HG03064 (cell line): ENCODE measurements at regions not wholly inside any gene's neighbourhood (a gene's known extent, or its start where the extent isn't known, plus 50 kb on each side); places are given as distances from the start of the nearest gene placed in this dataset.

ENCODE experiments used
- ATAC-seq: cut with Tn5 transposase; IDR thresholded peaks from one replicate; pipeline ENCODE4 v1.9.1; 2021; ENCODE audit warnings: low read depth; ENCODE audit not compliant: unreplicated experiment

GRCh38 chr6:164274493-164274892 lies 860.0 kb downstream of the QKI start:
- ATAC-seq, result no peak

DNA sequence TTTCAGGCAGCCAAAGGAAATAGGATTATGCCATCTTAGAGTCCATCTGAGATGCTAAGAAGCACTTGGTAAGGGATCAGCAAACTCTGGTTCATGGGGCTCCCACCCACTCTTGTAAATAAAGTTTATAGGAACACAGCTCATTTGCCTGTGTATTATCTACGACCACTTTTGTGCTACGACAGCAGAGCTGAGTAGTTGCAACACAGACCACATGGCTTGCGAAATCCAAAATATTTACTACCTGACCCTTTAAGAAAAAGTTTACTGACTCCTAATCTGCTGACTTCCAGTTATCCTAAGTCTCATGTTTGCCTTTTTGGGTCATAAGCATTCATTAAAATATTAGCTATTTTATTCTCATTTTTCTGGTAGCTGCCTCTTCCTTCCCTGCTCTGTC lies 859.0 kb downstream of the QKI start:
- ATAC-seq, result no peak

DNA sequence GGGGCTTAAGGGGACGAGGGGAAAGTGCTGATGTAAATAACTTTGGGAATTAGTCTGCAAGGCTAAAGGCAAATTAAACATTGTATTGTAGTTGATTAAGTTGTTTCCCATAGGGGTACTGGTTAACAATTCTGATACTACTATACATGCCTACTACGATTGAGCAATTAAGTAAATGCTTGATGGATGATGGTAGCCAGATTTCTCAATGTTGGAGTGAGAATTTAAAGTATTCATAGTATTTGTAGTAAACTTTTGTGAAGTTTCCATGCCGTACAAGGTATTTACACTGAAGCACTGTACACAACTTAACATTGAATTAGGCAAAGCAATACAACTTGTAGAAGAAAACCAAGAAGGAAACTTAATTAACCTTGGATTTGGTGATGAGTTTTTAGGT lies 852.3 kb downstream of the QKI start:
- ATAC-seq, result no peak

- no peak for ATAC-seq
These were observed 847.8 kb downstream of the QKI start for GRCh38 chr6:164262348-164262747.

GRCh38 chr6:164258421-164258820 lies 843.9 kb downstream of the QKI start:
- ATAC-seq, result no peak

DNA sequence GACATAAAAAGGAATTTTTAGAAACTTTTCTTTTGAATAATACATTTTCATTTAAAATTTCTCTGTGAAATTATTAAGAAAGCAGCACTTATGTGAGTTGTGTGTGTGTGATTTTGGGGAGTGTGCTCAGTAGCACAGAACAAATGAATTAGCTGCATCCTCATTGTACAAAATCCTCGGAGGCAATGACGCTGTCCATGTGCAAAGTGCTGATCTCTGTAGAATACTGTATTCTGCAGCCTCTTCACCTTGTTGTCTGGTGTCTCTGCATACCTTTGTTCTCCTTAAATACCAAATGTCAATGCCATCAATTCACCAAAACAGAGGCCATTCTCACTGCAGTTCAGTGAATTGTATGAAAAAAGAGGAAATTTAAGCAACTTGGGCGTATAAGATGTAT lies 838.4 kb downstream of the QKI start:
- no peak for ATAC-seq

DNA sequence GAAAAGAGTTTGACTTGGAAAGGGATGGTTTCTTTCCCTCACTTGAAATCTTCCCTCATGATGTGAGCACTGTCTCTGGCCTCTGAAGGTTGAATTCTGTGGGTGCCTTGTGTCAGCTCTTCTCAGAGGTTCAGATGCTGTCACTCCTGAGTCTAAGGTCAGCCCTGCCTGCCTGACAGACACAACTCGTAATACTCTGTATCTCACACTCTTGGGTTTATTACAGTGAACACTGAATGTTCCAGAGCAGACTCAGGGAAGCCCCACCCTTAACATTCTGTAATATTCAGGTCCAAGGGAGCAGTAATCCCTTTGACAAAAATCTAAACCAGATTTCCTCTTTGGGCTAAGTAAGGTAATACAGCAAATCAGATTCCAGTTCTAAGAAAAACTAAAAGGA lies 837.8 kb downstream of the QKI start:
- ATAC-seq, result no peak

GRCh38 chr6:164247106-164247505 lies 832.6 kb downstream of the QKI start:
- no peak for ATAC-seq

DNA sequence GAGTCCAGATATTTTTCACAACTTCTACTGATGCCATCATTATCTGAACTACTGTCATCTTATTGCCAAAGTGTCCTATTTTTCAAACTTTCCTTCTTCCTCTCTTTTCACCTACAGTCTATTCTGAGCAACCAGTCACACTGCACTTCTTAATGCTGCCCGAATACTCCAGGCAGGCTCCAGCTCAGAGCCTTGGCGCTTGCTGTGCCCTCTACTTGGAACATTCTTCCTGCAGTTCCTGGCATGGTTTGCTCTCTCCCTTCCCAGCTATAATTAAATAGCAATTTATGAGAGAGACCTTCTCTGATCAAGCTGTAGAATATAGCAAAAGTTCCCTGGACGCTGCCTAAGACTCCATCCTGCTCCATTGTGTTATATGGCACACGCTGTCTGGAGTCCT lies 831.6 kb downstream of the QKI start:
- ATAC-seq, result no peak

DNA sequence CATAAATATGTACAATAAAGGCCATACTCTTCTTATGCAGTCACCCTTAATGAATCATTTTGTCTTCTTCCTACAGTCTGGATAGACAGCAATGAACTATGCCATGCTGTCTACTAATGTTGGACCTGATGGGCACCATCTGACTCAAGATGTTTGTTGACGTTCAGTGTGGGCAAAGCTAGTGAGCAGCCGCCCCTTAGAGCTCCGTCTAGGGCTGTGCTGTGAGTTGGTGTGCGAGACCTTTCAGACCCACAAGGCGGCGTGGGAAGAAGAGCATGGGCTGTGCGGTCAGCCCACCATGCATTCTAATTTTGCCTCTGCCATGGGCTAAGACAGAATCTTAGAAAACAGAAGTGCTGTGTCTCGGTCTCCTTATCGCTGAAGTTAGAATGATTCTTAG lies 829.4 kb downstream of the QKI start:
- ATAC-seq, result no peak

DNA sequence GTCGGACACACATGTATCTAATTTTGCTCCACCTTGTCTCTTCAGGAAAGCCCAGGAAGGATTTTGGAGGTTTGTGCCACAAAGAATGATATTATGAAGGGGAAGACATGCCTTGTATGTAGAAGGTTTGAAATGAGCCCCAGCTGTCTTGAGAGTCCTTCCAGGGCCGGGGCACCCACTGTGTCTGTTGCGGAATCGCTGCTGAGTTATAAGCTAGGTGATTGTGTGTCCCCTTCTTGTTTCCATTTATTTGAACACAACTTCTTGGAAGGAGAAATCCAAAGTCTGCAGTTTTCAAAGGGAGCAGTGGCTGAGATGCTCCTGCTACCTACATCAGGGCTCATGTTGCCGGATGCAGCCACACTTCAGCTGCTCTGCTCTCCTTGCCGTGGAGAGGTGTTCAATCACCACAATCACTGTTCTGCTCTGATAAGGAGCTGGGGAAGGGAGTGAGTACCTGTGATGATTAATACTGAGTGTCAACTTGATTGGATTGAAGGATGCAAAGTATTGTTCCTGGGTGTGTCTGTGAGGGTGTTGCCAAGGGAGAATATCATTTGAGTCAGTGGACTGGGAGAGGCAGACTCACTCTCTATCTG lies 828.6 kb downstream of the QKI start:
- ATAC-seq, result no peak

DNA sequence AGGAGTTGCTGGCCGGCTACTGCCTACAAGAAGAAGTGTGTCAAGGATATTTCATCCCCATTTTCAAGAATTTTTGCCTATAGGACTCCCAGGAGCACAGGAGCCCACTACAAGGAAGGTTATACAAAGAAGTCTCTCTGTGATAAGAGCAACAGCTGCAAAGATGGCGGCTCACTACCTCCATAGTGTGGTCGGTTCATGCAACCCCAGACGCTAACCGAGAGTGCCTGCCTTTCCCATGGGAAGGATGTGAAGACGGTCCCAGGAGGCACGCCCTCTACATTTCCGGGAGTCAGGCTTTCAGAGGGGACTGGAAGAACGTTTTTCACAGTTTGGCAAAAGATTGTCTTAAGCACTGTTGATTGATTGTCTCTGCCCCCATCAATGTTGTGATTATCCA lies 816.3 kb downstream of the QKI start:
- no peak for ATAC-seq

- no peak for ATAC-seq
These were observed 815.7 kb downstream of the QKI start for GRCh38 chr6:164230259-164230658.

DNA sequence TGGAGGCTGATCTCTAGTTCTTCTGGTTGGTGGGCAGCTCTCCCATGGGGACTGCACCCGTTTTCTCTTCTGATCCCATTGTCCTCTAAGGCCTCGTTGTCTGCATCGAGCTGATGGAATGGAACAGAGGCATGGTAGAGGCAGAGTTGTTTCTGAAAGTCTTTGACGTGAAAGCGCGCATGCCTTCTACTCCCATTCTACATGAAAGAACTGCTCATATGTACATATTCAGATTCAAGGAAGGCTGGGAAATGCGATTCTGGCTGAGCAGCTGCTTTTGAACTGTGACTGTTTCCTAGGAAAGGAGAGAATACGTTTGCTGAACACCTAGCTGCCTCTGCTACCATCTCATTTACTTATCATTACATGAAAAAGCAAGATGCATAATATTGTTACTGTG lies 815.2 kb downstream of the QKI start:
- no peak for ATAC-seq

DNA sequence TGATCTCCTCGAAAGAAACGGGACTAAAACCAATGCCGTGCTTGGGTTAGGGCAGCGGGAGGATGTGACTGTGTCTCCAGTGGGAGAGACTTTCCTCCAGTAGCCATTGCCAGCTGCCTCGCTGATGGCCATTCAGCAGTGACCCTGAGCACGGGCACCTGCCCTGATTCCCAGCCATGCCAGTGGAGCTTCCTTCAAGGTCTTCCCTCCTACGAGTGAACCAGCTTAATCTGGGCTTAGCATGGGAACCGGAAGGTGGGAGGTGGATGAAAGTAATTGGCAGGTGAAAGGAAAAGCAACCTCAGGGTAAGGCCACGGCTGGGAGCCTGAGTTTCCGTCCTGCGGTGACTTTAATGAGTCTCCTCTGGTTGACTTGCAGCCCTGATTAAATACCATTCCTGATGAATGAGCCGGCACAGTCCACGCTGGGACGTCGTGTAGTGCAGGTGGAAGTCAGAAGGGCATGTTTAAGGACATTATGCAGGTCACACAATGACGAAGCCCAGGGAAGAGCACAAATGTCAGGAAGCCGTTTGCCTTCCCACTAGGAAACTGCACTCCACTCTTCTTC lies 813.5 kb downstream of the QKI start:
- ATAC-seq, result no peak

GRCh38 chr6:164216839-164217238 lies 802.3 kb downstream of the QKI start:
- no peak for ATAC-seq

DNA sequence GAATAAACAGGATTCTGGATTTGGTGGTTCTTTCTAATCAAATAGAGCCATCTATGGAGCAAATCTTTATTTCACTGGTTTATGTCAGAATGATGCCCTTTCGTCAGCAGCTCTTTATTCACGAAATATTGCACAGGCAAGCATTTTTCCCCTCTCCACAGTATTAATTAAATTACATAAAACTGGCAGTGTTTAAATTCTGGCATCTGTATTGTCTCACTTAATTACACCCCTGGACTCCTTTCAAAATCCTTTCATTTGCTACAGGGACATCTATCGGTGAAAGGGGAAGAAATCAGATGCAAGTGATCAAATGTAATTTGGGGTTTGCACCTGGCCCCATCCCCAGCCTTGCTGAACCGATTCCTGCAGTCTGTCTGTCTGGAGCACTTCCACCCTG lies 801.9 kb downstream of the QKI start:
- ATAC-seq, result no peak

DNA sequence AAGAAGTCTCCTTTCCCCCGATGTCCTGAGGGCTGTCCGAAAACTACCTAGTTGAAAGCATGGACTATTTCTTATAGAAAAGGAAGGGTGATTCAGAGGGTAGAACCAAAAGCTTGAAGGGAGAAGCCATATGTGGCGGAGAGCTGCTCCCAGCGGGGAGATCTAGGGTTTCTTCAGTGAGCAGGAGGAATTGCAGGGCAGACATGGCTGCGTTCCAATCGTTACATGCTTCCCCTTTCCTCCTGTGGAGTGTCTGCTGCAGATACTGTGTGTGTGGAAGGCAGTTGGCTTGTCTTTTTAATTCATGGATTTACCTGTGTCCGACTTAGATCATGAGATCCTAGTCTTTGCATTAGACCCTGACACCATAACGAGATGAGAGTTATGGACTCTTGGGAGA lies 799.5 kb downstream of the QKI start:
- ATAC-seq, result no peak

GRCh38 chr6:164211254-164211653 lies 796.7 kb downstream of the QKI start:
- no peak for ATAC-seq

DNA sequence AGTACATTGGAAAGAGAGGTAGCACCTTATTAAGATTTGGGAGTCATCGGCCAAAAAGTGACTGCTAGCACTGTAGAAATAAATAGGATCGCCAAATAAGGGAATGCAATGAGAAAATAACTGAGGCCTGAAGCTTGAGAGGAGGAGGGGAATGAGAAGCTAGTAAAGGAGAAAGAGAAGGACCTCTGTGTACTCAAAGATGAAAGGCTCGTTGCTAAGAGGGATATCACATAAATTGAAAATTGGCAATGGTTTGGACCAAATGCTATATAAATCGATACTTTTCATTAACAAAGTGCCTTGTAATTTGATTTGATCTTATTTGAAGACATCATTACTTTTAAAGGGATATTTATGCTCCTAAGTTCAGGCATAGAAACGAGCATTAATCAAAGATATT lies 796.3 kb downstream of the QKI start:
- no peak for ATAC-seq

DNA sequence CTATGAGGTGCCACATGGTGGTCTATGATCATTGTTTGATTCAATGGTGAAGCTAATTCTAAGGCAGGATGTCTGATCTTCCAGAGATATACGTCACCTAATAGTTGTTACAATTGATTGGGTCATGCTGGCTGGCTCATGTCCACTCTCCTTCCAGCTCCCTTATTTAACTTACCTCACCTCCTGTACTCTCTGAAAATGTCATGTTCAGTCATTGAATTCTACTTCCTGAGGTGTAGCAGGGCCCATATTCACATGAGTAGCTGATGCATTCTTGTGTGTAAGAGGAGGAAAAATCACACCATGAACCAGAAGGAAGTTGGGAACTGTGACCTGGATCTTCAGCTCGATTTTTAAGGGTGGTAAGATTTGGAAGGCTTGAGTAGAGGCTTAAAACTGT lies 795.8 kb downstream of the QKI start:
- no peak for ATAC-seq

- no peak for ATAC-seq
These were observed 793.9 kb downstream of the QKI start for GRCh38 chr6:164208371-164208770.

- no peak for ATAC-seq
These were observed 792.4 kb downstream of the QKI start for GRCh38 chr6:164206807-164207423.
